H1 (cell line): ENCODE measurements at regions not wholly inside any gene's neighbourhood (a gene's known extent, or its start where the extent isn't known, plus 50 kb on each side); places are given as distances from the start of the nearest gene placed in this dataset.

Source experiments
- CTCF ChIA-PET: fragments of 300-600 bp; sonication (Branson Sonifier 250); formaldehyde crosslinking; loops from one replicate; lab custom pipeline; 2021; ENCODE audit not compliant: partially characterized antibody; lab: Charles Lee
- POLR2A ChIA-PET: fragments of 300-600 bp; sonication (Branson Sonifier 250); formaldehyde crosslinking; loops from one replicate; lab custom pipeline; 2021; ENCODE audit warnings: inconsistent platforms; ENCODE audit not compliant: partially characterized antibody; lab: Charles Lee
- DNase-seq, 2 experiments: peaks; one replicate each; pipeline versions ENCODE4 v3.0.0 to v3.0.0-alpha.2; 2010 to 2022; ENCODE audit warnings: low spot score in 2 of 2, low read depth in 1 of 2, mixed read lengths in 1 of 2
- FAIRE-seq: peaks from 2 replicates; lab custom pipeline; 2011; peaks lifted over from hg19 to GRCh38; lab: Jason Lieb, UNC
- H2AFZ ChIP-seq: 2 replicates; pipeline ENCODE4 v1.8.1; 2012; ENCODE audit warnings: low read length, inconsistent platforms
- H2AK5ac ChIP-seq: 2 replicates; pipeline ENCODE4 v1.6.1; 2013; ENCODE audit warnings: low read depth, low read length
- H2BK120ac ChIP-seq: replicated peaks from 2 replicates; pipeline ENCODE3; 2013; ENCODE audit warnings: low read depth, low read length, inconsistent platforms
- H2BK12ac ChIP-seq: 2 replicates; pipeline ENCODE4 v1.6.1; 2013; ENCODE audit warnings: low read depth, low read length
- H2BK15ac ChIP-seq: 2 replicates; pipeline ENCODE4 v1.6.1; 2013; ENCODE audit warnings: low read length
- H2BK20ac ChIP-seq: 2 replicates; pipeline ENCODE4 v1.6.1; 2013; ENCODE audit warnings: low read length
- H2BK5ac ChIP-seq: 2 replicates; pipeline ENCODE4 v1.6.1; 2013; ENCODE audit warnings: low read depth, low read length
- H3K14ac ChIP-seq: 2 replicates; pipeline ENCODE4 v1.6.1; 2013; ENCODE audit warnings: inconsistent platforms; ENCODE audit not compliant: insufficient read length
- H3K18ac ChIP-seq: 2 replicates; pipeline ENCODE4 v1.6.1; 2013; ENCODE audit warnings: low read length; ENCODE audit errors: extremely low read depth
- H3K23ac ChIP-seq: 2 replicates; pipeline ENCODE4 v1.6.1; 2013; ENCODE audit warnings: inconsistent platforms; ENCODE audit not compliant: insufficient read length
- H3K23me2 ChIP-seq: 2 replicates; pipeline ENCODE4 v1.6.1; 2013; ENCODE audit warnings: low read depth, low read length
- H3K27ac ChIP-seq: 2 replicates; pipeline ENCODE4 v1.6.1; 2011; ENCODE audit warnings: low read depth, low read length, inconsistent platforms
- H3K27me3 ChIP-seq, 4 experiments: replicated peaks in 1 of 4; 1 replicate in 1 of 4; 2 replicates in 3 of 4; pipeline versions ENCODE4 v1.6.1 to v1.8.1; 2011 to 2013; ENCODE audit warnings: low read length in 3 of 4, mild to moderate bottlenecking in 3 of 4, inconsistent platforms in 2 of 4, mixed read lengths in 2 of 4, moderate library complexity in 1 of 4; ENCODE audit not compliant: control insufficient read depth in 3 of 4, insufficient read depth in 3 of 4; ENCODE audit errors: extremely low read depth in 1 of 4
- H3K36me3 ChIP-seq, 4 experiments: 2 replicates each; pipeline versions ENCODE4 v1.6.1 to v1.8.1; 2011 to 2013; ENCODE audit warnings: mild to moderate bottlenecking in 4 of 4, low read length in 3 of 4, moderate library complexity in 2 of 4, control low read depth in 1 of 4, inconsistent platforms in 1 of 4; ENCODE audit not compliant: insufficient read depth in 4 of 4, control insufficient read depth in 2 of 4
- H3K4ac ChIP-seq: replicated peaks from 2 replicates; pipeline ENCODE3; 2013; ENCODE audit warnings: low read length, low read depth, mixed read lengths, inconsistent platforms; ENCODE audit not compliant: insufficient read length
- H3K4me1 ChIP-seq, 4 experiments: replicated peaks in 1 of 4; 1 replicate in 1 of 4; 2 replicates in 3 of 4; pipeline versions ENCODE4 v1.6.1 to v1.8.1; 2011 to 2013; ENCODE audit warnings: low read length in 3 of 4, inconsistent platforms in 2 of 4, mixed read lengths in 1 of 4; ENCODE audit not compliant: insufficient read depth in 4 of 4, control insufficient read depth in 3 of 4
- H3K4me2 ChIP-seq, 2 experiments: 2 replicates each; pipeline versions ENCODE4 v1.6.1 to v1.8.1; 2011 to 2013; ENCODE audit warnings: low read depth in 2 of 2, low read length in 2 of 2, control low read depth in 1 of 2, inconsistent platforms in 1 of 2, mild to moderate bottlenecking in 1 of 2; ENCODE audit not compliant: insufficient read depth in 1 of 2
- H3K4me3 ChIP-seq, 4 experiments: fragments of 200-600, 300-600 bp in 1 of 4; sonication (generic), shearing (Covaris generic), sonication (Bioruptor Twin) in 1 of 4; 2 replicates each; pipeline versions ENCODE4 v1.5.1 to v1.8.1; 2011 to 2016; ENCODE audit warnings: low read length in 4 of 4, low read depth in 3 of 4, control low read depth in 2 of 4, inconsistent platforms in 2 of 4, mild to moderate bottlenecking in 2 of 4, mixed read lengths in 1 of 4, moderate library complexity in 1 of 4; ENCODE audit not compliant: insufficient read depth in 2 of 4; ENCODE audit errors: extremely low read depth in 1 of 4
- H3K56ac ChIP-seq: replicated peaks from 2 replicates; pipeline ENCODE3; 2013; ENCODE audit warnings: low read depth, mild to moderate bottlenecking, mixed read lengths, low read length, inconsistent platforms; ENCODE audit not compliant: insufficient read length
- H3K79me1 ChIP-seq: 2 replicates; pipeline ENCODE4 v1.6.1; 2013; ENCODE audit warnings: low read depth, low read length, control low read depth
- H3K79me2 ChIP-seq, 2 experiments: 2 replicates each; pipeline versions ENCODE4 v1.6.1 to v1.8.1; 2012 to 2013; ENCODE audit warnings: low read length in 2 of 2, mild to moderate bottlenecking in 2 of 2, inconsistent platforms in 1 of 2; ENCODE audit not compliant: insufficient read depth in 2 of 2, control insufficient read depth in 1 of 2
- H3K9ac ChIP-seq, 4 experiments: replicated peaks in 1 of 4; 1 replicate in 1 of 4; 2 replicates in 3 of 4; pipeline versions ENCODE4 v1.6.1 to v1.8.1; 2011 to 2013; ENCODE audit warnings: low read depth in 3 of 4, low read length in 3 of 4, control low read depth in 2 of 4, mild to moderate bottlenecking in 2 of 4, moderate library complexity in 2 of 4, inconsistent platforms in 1 of 4; ENCODE audit errors: extremely low read depth in 1 of 4
- H3K9me3 ChIP-seq, 2 experiments: 2 replicates each; pipeline versions ENCODE4 v1.6.1 to v1.8.1; 2012 to 2013; ENCODE audit warnings: mild to moderate bottlenecking in 2 of 2, moderate library complexity in 2 of 2, control low read depth in 1 of 2, inconsistent platforms in 1 of 2, low read depth in 1 of 2, low read length in 1 of 2, mixed read lengths in 1 of 2; ENCODE audit not compliant: insufficient read depth in 2 of 2
- H4K20me1 ChIP-seq, 2 experiments: replicated peaks in 1 of 2; 2 replicates each; pipeline versions ENCODE3 to v1.8.1; 2011 to 2013; ENCODE audit warnings: inconsistent platforms in 2 of 2, low read length in 2 of 2, mild to moderate bottlenecking in 1 of 2; ENCODE audit not compliant: insufficient read depth in 2 of 2, control insufficient read depth in 1 of 2
- H4K5ac ChIP-seq: 2 replicates; pipeline ENCODE4 v1.6.1; 2013; ENCODE audit warnings: low read length, low read depth, mixed read lengths, inconsistent platforms; ENCODE audit not compliant: insufficient read length
- H4K8ac ChIP-seq: 2 replicates; pipeline ENCODE4 v1.8.0; 2013; ENCODE audit warnings: mild to moderate bottlenecking, moderate library complexity, low read length, inconsistent platforms; ENCODE audit not compliant: insufficient read depth; ENCODE audit errors: extremely low read depth
- H4K91ac ChIP-seq: replicated peaks from 2 replicates; pipeline ENCODE3; 2013; ENCODE audit warnings: low read length, mixed read lengths, inconsistent platforms; ENCODE audit not compliant: insufficient read length
- BCL11A ChIP-seq, 2 experiments: IDR thresholded peaks; one replicate each; pipeline ENCODE4 v1.6.1; 2011; ENCODE audit warnings: low read depth in 2 of 2, low read length in 2 of 2, mild to moderate bottlenecking in 2 of 2
- CBX8 ChIP-seq: fragments of 300-800, 300-1000 bp; sonication (generic); IDR thresholded peaks from 2 replicates; pipeline ENCODE4 v1.7.1; 2016; ENCODE audit warnings: low read depth, low read length, borderline replicate concordance
- CHD2 ChIP-seq: IDR thresholded peaks from 2 replicates; pipeline ENCODE4 v1.6.1; 2012; ENCODE audit warnings: low read length, improper control_type of control experiment
- EGR1 ChIP-seq: IDR thresholded peaks from 2 replicates; pipeline ENCODE4 v1.6.1; 2011; ENCODE audit warnings: low read depth, low read length, borderline replicate concordance
- HDAC6 ChIP-seq: IDR thresholded peaks from one replicate; pipeline ENCODE4 v1.7.1; 2012; ENCODE audit warnings: low read depth, mild to moderate bottlenecking, inconsistent platforms, low read length, moderate library complexity
- KDM4A ChIP-seq: IDR thresholded peaks from one replicate; pipeline ENCODE4 v1.7.1; 2012; ENCODE audit warnings: low read depth, mild to moderate bottlenecking, moderate library complexity, low read length, inconsistent platforms; ENCODE audit not compliant: severe bottlenecking
- MAFK ChIP-seq: IDR thresholded peaks from 2 replicates; pipeline ENCODE4 v1.6.1; 2012; ENCODE audit warnings: low read depth, mild to moderate bottlenecking, improper control_type of control experiment, low read length
- POLR2A ChIP-seq, 2 experiments: IDR thresholded peaks; 1 replicate in 1 of 2; 2 replicates in 1 of 2; pipeline ENCODE4 v1.6.1; 2011; ENCODE audit warnings: low read depth in 2 of 2, low read length in 2 of 2, mild to moderate bottlenecking in 2 of 2; ENCODE audit errors: control extremely low read depth in 1 of 2
- POLR2AphosphoS5 ChIP-seq: IDR thresholded peaks from 2 replicates; pipeline ENCODE4 v1.6.1; 2011; ENCODE audit warnings: low read depth, low read length
- RBBP5 ChIP-seq: IDR thresholded peaks from 2 replicates; pipeline ENCODE4 v1.7.1; 2012; ENCODE audit warnings: low read depth, mild to moderate bottlenecking, inconsistent platforms, low read length, moderate library complexity, borderline replicate concordance
- TCF12 ChIP-seq: IDR thresholded peaks from 2 replicates; pipeline ENCODE4 v1.6.1; 2011; ENCODE audit warnings: low read depth, mild to moderate bottlenecking, low read length
- TEAD4 ChIP-seq: IDR thresholded peaks from 2 replicates; pipeline ENCODE4 v1.6.1; 2012; ENCODE audit warnings: low read depth, low read length, inconsistent platforms, mixed read lengths
- whole genome bisulfite sequencing, 2 experiments: shearing (Covaris generic) in 1 of 2; methylation state at CpG; one replicate each; pipeline versions ENCODE4 v1.1.6 to v1.1.7; 2013 to 2015; ENCODE audit warnings: low lambda C conversion rate in 2 of 2, mixed read lengths in 2 of 2, inconsistent platforms in 1 of 2, low coverage in 1 of 2, missing lambda C conversion rate in 1 of 2; ENCODE audit not compliant: insufficient replicate concordance in 2 of 2, insufficient coverage in 1 of 2, insufficient read length in 1 of 2; ENCODE audit errors: extremely low coverage in 1 of 2, missing lambda C conversion rate in 1 of 2; 5-methylcytosine and 5-hydroxymethylcytosine counted together
- TF ChIP-seq, protein P1 (sequence below): IDR thresholded peaks from 2 replicates; pipeline ENCODE4 v1.6.1; 2012; ENCODE audit warnings: inconsistent platforms
- TF ChIP-seq, protein P2 (sequence below): IDR thresholded peaks from 2 replicates; pipeline ENCODE4 v1.6.1; 2011; ENCODE audit warnings: low read length, improper control_type of control experiment

DNA sequence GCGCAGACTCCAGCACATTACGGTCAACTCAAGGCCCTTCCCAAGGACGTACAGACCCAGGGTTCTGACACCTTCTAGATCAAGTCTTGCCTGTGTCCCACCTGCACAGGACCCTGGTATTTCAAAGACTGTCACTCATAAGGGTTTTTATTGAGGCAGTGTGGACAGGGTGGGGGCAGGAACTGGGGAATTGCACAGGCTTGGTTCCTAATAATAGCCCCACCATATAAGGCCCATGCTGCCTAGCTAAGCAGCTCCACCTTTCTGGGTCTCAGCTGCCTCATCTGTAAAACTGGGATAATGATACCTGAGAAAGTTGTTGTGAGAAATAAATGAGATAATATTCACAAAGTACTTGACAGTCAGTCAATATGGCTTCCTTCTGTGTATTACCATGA lies 55.3 kb upstream of the PUM1 start:
- H2BK20ac ChIP-seq: no peak overlapping the region
- H4K8ac ChIP-seq: no peak overlapping the region
- no peak overlapping the region for H3K27ac ChIP-seq
- no peak overlapping the region for H3K4ac ChIP-seq
- no peak overlapping the region for H2AFZ ChIP-seq
- H3K23ac ChIP-seq: no peak overlapping the region
- H3K79me2 ChIP-seq: no peaks in the 10 kb centered on the region
- H3K18ac ChIP-seq: no peak overlapping the region
- no peaks in the 10 kb centered on the region for H3K27me3 ChIP-seq
- ChIA-PET POLR2A (interaction anchor here (1.3 to 1.8 kb wide), 4 partner anchors 10 to 55 kb away, joined by 3 to 4 read pairs (median 4); no protein-coding TSS in a partner anchor), CTCF (interaction anchor here (0.9 to 2.6 kb wide), 4 partner anchors 42 to 210 kb away, joined by 3 to 8 read pairs (median 3); no protein-coding TSS in a partner anchor)
- no peak overlapping the region for H2BK120ac ChIP-seq
- no peaks in the 10 kb centered on the region for H3K79me1 ChIP-seq
- H2BK15ac ChIP-seq: peak overlapping the region; percentile 90
- 100% methylated on average over 3 of the region's 3 CpGs; no CpG with 5 or more reads in 1 of the 2 experiments for WGBS, 2 experiments
- no peak overlapping the region for H4K91ac ChIP-seq
- no peak overlapping the region for H2BK5ac ChIP-seq
- H3K4me1 ChIP-seq: peaks cover 0 to 9% (median 3%) of the 10 kb centered on the region in 4 experiments; a peak in 4 of 7 replicates
- no peaks in the 10 kb centered on the region for H3K36me3 ChIP-seq
- no peak overlapping the region for H3K4me2 ChIP-seq
- FAIRE-seq: no peak
- H3K14ac ChIP-seq: no peak overlapping the region
- no peak overlapping the region for H3K9ac ChIP-seq
- no peak overlapping the region for H3K4me3 ChIP-seq
- no peak overlapping the region for H2AK5ac ChIP-seq
- no peaks in the 10 kb centered on the region for H3K9me3 ChIP-seq
- no peaks in the 10 kb centered on the region; the same call in 1 of the 2 replicates for H3K23me2 ChIP-seq
- H4K20me1 ChIP-seq: no peaks in the 10 kb centered on the region
- H2BK12ac ChIP-seq: no peak overlapping the region
- H3K56ac ChIP-seq: no peak overlapping the region
- no peak for DNase-seq
- no peak overlapping the region for H4K5ac ChIP-seq
- TF ChIP-seq CHD2 (no peak), TEAD4 (no peak), POLR2A (IDR thresholded peaks at IDR 0.05; ENCODE audit: control extremely low read depth in 1 of 2, low read depth in 2 of 2, low read length in 2 of 2) (no peak), KDM4A (no peak), BCL11A (IDR thresholded peaks at IDR 0.05; ENCODE audit: low read depth in 2 of 2, low read length in 2 of 2) (no peak), POLR2AphosphoS5 (no peak), TCF12 (no peak), EGR1 (no peak), RBBP5 (no peak), HDAC6 (no peak), MAFK (no peak), CBX8 (no peak)
- TF ChIP-seq, protein P1, sequence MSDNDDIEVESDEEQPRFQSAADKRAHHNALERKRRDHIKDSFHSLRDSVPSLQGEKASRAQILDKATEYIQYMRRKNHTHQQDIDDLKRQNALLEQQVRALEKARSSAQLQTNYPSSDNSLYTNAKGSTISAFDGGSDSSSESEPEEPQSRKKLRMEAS: no peak
- TF ChIP-seq, protein P2, sequence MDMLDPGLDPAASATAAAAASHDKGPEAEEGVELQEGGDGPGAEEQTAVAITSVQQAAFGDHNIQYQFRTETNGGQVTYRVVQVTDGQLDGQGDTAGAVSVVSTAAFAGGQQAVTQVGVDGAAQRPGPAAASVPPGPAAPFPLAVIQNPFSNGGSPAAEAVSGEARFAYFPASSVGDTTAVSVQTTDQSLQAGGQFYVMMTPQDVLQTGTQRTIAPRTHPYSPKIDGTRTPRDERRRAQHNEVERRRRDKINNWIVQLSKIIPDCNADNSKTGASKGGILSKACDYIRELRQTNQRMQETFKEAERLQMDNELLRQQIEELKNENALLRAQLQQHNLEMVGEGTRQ: no peak
